HT-29 (cell line): ENCODE measurements at regions not wholly inside any gene's neighbourhood (a gene's known extent, or its start where the extent isn't known, plus 50 kb on each side); places are given as distances from the start of the nearest gene placed in this dataset.
"Not testable (repeated sequence)": the region's sequence is repeated elsewhere in the genome, so short reads cannot be mapped to it uniquely, and the experiment has no call there.

Experiments used
- DNase-seq: peaks from one replicate; pipeline ENCODE4 v3.0.0-alpha.2; 2015; ENCODE audit warnings: low spot score

- DNase-seq, result no peak
Measured at GRCh38 chr5:124034963-124035362, 523.0 kb downstream of the CSNK1G3 start.

- no peak for DNase-seq
Measured at GRCh38 chr5:124034083-124034700, 522.2 kb downstream of the CSNK1G3 start.

- DNase-seq, result no peak
Measured at GRCh38 chr5:124030043-124030491, 518.1 kb downstream of the CSNK1G3 start.

- no peak for DNase-seq
Measured at GRCh38 chr5:124027441-124027840, 515.5 kb downstream of the CSNK1G3 start.

- DNase-seq, result no peak
Measured at GRCh38 chr5:124025306-124025845, 513.4 kb downstream of the CSNK1G3 start.

- no peak for DNase-seq
Measured at GRCh38 chr5:124022966-124023365, 511.0 kb downstream of the CSNK1G3 start.

GRCh38 chr5:124021776-124022175 lies 509.8 kb downstream of the CSNK1G3 start:
- no peak for DNase-seq

GRCh38 chr5:124021066-124021641 lies 509.2 kb downstream of the CSNK1G3 start:
- peak; percentile 7 for DNase-seq

- not testable (repeated sequence) for DNase-seq
Measured at GRCh38 chr5:124017321-124017720, 505.3 kb downstream of the CSNK1G3 start.

GRCh38 chr5:124007675-124008398 lies 495.9 kb downstream of the CSNK1G3 start:
- DNase-seq, result no peak

GRCh38 chr5:124001036-124001615 lies 489.1 kb downstream of the CSNK1G3 start:
- no peak for DNase-seq

GRCh38 chr5:124000538-124000937 lies 488.6 kb downstream of the CSNK1G3 start:
- peak; percentile 11 for DNase-seq

- no peak for DNase-seq
Measured at GRCh38 chr5:123997462-123998215, 485.7 kb downstream of the CSNK1G3 start.

- no peak for DNase-seq
Measured at GRCh38 chr5:123997064-123997461, 485.1 kb downstream of the CSNK1G3 start.

GRCh38 chr5:123992641-123993040 lies 480.7 kb downstream of the CSNK1G3 start:
- no peak for DNase-seq

GRCh38 chr5:123987956-123988355 lies 476.0 kb downstream of the CSNK1G3 start:
- DNase-seq, result no peak

- DNase-seq, result no peak
Measured at GRCh38 chr5:123976379-123977033, 464.5 kb downstream of the CSNK1G3 start.

GRCh38 chr5:123975521-123975920 lies 463.5 kb downstream of the CSNK1G3 start:
- DNase-seq, result not testable (repeated sequence)

- DNase-seq, result no peak
Measured at GRCh38 chr5:123966781-123967180, 454.8 kb downstream of the CSNK1G3 start.

GRCh38 chr5:123965626-123966025 lies 453.6 kb downstream of the CSNK1G3 start:
- no peak for DNase-seq

- no peak for DNase-seq
Measured at GRCh38 chr5:123964884-123965283, 452.9 kb downstream of the CSNK1G3 start.
